Natural killer cell treated with Interleukin-12 subunit alpha and Interleukin-12 subunit beta and Interleukin-15 and Interleukin-18, amount 100 ng/mL, for 72 hours (primary cell): ENCODE measurements at regions not wholly inside any gene's neighbourhood (a gene's known extent, or its start where the extent isn't known, plus 50 kb on each side); places are given as distances from the start of the nearest gene placed in this dataset.

Source experiments
- ATAC-seq, 2 donors: fragments of 150-1000 bp; cut with Tn5 transposase in 1 of 2; sonication (Bioruptor Pico), chemical (Tn5 transposase) in 1 of 2; 2 replicates each; pipeline ENCODE4 v1.10.0; 2021
- DNase-seq: peaks from one replicate; pipeline ENCODE4 v3.0.0; 2022; ENCODE audit warnings: low spot score
- H3K27ac Mint-ChIP-seq, 2 donors: 1 replicate in 1 of 2; 2 replicates in 1 of 2; pipeline ENCODE4 v1.8.0; 2022; ENCODE audit warnings: mixed read lengths in 2 of 2, mild to moderate bottlenecking in 1 of 2, moderate library complexity in 1 of 2
- H3K27me3 Mint-ChIP-seq, 2 donors: 1 replicate in 1 of 2; 2 replicates in 1 of 2; pipeline ENCODE4 v1.8.0; 2022; ENCODE audit warnings: mixed read lengths in 2 of 2
- H3K36me3 Mint-ChIP-seq: one replicate; pipeline ENCODE4 v1.8.0; 2022; ENCODE audit warnings: mixed read lengths
- H3K4me1 Mint-ChIP-seq, 2 donors: 1 replicate in 1 of 2; 2 replicates in 1 of 2; pipeline ENCODE4 v1.8.0; 2022; ENCODE audit warnings: low read depth in 2 of 2, mixed read lengths in 2 of 2, mild to moderate bottlenecking in 1 of 2
- H3K4me3 Mint-ChIP-seq: one replicate; pipeline ENCODE4 v1.8.0; 2022; ENCODE audit warnings: mixed read lengths
- H3K9me3 Mint-ChIP-seq: 2 replicates; pipeline ENCODE4 v1.8.0; 2022; ENCODE audit warnings: mixed read lengths

GRCh38 chr7:11956991-11957390, 125.0 kb upstream of the THSD7A start:
- H3K4me3 Mint-ChIP-seq: no peak overlapping the region

GRCh38 chr7:11957956-11958355, 126.0 kb upstream of the THSD7A start:
- DNase-seq (no peak), ATAC-seq (no peak)
- no peak overlapping the region for H3K4me3 Mint-ChIP-seq
- no peak overlapping the region for H3K27ac Mint-ChIP-seq
- H3K4me1 Mint-ChIP-seq: no peaks in the 10 kb centered on the region
- H3K27me3 Mint-ChIP-seq: no peaks in the 10 kb centered on the region
- H3K9me3 Mint-ChIP-seq: peaks cover 5% of the 10 kb centered on the region
- H3K36me3 Mint-ChIP-seq: no peaks in the 10 kb centered on the region

More at GRCh38 chr7:11956991-11957390, 125.0 kb upstream of the THSD7A start:
- no peak overlapping the region for H3K27ac Mint-ChIP-seq
- no peaks in the 10 kb centered on the region for H3K4me1 Mint-ChIP-seq
- no peaks in the 10 kb centered on the region for H3K36me3 Mint-ChIP-seq
- no peak for DNase-seq
- no peaks in the 10 kb centered on the region for H3K27me3 Mint-ChIP-seq
- ATAC-seq: no peak
- peaks cover 3% of the 10 kb centered on the region for H3K9me3 Mint-ChIP-seq

GRCh38 chr7:11959121-11959520, 127.1 kb upstream of the THSD7A start:
- H3K27ac Mint-ChIP-seq: no peak overlapping the region
- H3K4me3 Mint-ChIP-seq: no peak overlapping the region
- ATAC-seq (no peak), DNase-seq (no peak)
- H3K9me3 Mint-ChIP-seq: peaks cover 7% of the 10 kb centered on the region
- no peaks in the 10 kb centered on the region for H3K27me3 Mint-ChIP-seq
- no peaks in the 10 kb centered on the region for H3K4me1 Mint-ChIP-seq
- H3K36me3 Mint-ChIP-seq: no peaks in the 10 kb centered on the region

GRCh38 chr7:11960621-11961020, 128.6 kb upstream of the THSD7A start:
- Mint-ChIP-seq H3K36me3 (no peaks in the 10 kb centered on the region), H3K4me3 (no peak overlapping the region), H3K27ac (no peak overlapping the region), H3K9me3 (peaks cover 5% of the 10 kb centered on the region), H3K4me1 (no peaks in the 10 kb centered on the region), H3K27me3 (no peaks in the 10 kb centered on the region)
- ATAC-seq (no peak), DNase-seq (no peak)

GRCh38 chr7:11969643-11970042, 137.6 kb upstream of the THSD7A start:
- ATAC-seq (no peak), DNase-seq (no peak)
- no peak overlapping the region for H3K27ac Mint-ChIP-seq
- H3K27me3 Mint-ChIP-seq: no peaks in the 10 kb centered on the region
- peaks cover 7% of the 10 kb centered on the region for H3K36me3 Mint-ChIP-seq
- H3K4me1 Mint-ChIP-seq: no peaks in the 10 kb centered on the region
- H3K4me3 Mint-ChIP-seq: no peak overlapping the region
- peaks cover 23% of the 10 kb centered on the region for H3K9me3 Mint-ChIP-seq

GRCh38 chr7:11970132-11970531, 138.1 kb upstream of the THSD7A start:
- DNase-seq: no peak
- H3K9me3 Mint-ChIP-seq: peaks cover 23% of the 10 kb centered on the region
- H3K4me1 Mint-ChIP-seq: no peaks in the 10 kb centered on the region
- no peak for ATAC-seq
- H3K4me3 Mint-ChIP-seq: no peak overlapping the region
- H3K27ac Mint-ChIP-seq: no peak overlapping the region
- no peaks in the 10 kb centered on the region for H3K27me3 Mint-ChIP-seq
- peaks cover 7% of the 10 kb centered on the region for H3K36me3 Mint-ChIP-seq

- peaks cover 27% of the 10 kb centered on the region for H3K9me3 Mint-ChIP-seq
Observed at GRCh38 chr7:11985376-11985775, 153.4 kb upstream of the THSD7A start.

GRCh38 chr7:11985971-11986370, 154.0 kb upstream of the THSD7A start:
- no peak for DNase-seq
- H3K27ac Mint-ChIP-seq: no peak overlapping the region
- no peaks in the 10 kb centered on the region for H3K4me1 Mint-ChIP-seq
- H3K36me3 Mint-ChIP-seq: no peaks in the 10 kb centered on the region
- no peaks in the 10 kb centered on the region for H3K27me3 Mint-ChIP-seq
- ATAC-seq: no peak
- H3K9me3 Mint-ChIP-seq: peaks cover 27% of the 10 kb centered on the region
- H3K4me3 Mint-ChIP-seq: no peak overlapping the region

More at GRCh38 chr7:11985376-11985775, 153.4 kb upstream of the THSD7A start:
- ATAC-seq: no peak
- no peak for DNase-seq
- H3K4me1 Mint-ChIP-seq: no peaks in the 10 kb centered on the region
- H3K27ac Mint-ChIP-seq: no peak overlapping the region
- no peaks in the 10 kb centered on the region for H3K36me3 Mint-ChIP-seq
- no peaks in the 10 kb centered on the region for H3K27me3 Mint-ChIP-seq
- H3K4me3 Mint-ChIP-seq: no peak overlapping the region

- H3K9me3 Mint-ChIP-seq: peaks cover 20% of the 10 kb centered on the region
- H3K36me3 Mint-ChIP-seq: no peaks in the 10 kb centered on the region
- no peak overlapping the region for H3K4me3 Mint-ChIP-seq
- H3K27ac Mint-ChIP-seq: no peak overlapping the region
- no peaks in the 10 kb centered on the region for H3K27me3 Mint-ChIP-seq
- no peak for ATAC-seq
- DNase-seq: no peak
- H3K4me1 Mint-ChIP-seq: no peaks in the 10 kb centered on the region
Observed at GRCh38 chr7:11988186-11988585, 156.2 kb upstream of the THSD7A start.

- no peak overlapping the region for H3K27ac Mint-ChIP-seq
- ATAC-seq: no peak
- H3K4me1 Mint-ChIP-seq: no peaks in the 10 kb centered on the region
- no peak overlapping the region for H3K4me3 Mint-ChIP-seq
- no peaks in the 10 kb centered on the region for H3K36me3 Mint-ChIP-seq
- no peaks in the 10 kb centered on the region for H3K27me3 Mint-ChIP-seq
- no peak for DNase-seq
- peaks cover 5% of the 10 kb centered on the region for H3K9me3 Mint-ChIP-seq
Observed at GRCh38 chr7:12002428-12002827, 170.4 kb upstream of the THSD7A start.

- Mint-ChIP-seq H3K9me3 (peaks cover 5% of the 10 kb centered on the region), H3K27ac (no peak overlapping the region), H3K36me3 (no peaks in the 10 kb centered on the region), H3K4me1 (no peaks in the 10 kb centered on the region), H3K27me3 (no peaks in the 10 kb centered on the region), H3K4me3 (no peak overlapping the region)
- ATAC-seq (no peak), DNase-seq (no peak)
Observed at GRCh38 chr7:12004581-12004980, 172.6 kb upstream of the THSD7A start.

GRCh38 chr7:12007576-12007975, 175.6 kb upstream of the THSD7A start:
- Mint-ChIP-seq H3K4me3 (no peak overlapping the region), H3K9me3 (peaks cover 5% of the 10 kb centered on the region), H3K27ac (no peak overlapping the region), H3K36me3 (no peaks in the 10 kb centered on the region), H3K27me3 (no peaks in the 10 kb centered on the region), H3K4me1 (no peaks in the 10 kb centered on the region)
- no peak for DNase-seq
- no peak for ATAC-seq

GRCh38 chr7:12013983-12014382, 182.0 kb upstream of the THSD7A start:
- Mint-ChIP-seq H3K36me3 (no peaks in the 10 kb centered on the region), H3K9me3 (no peaks in the 10 kb centered on the region), H3K4me1 (no peaks in the 10 kb centered on the region), H3K4me3 (no peak overlapping the region), H3K27ac (no peak overlapping the region), H3K27me3 (no peaks in the 10 kb centered on the region)
- no peak for ATAC-seq
- DNase-seq: no peak

GRCh38 chr7:12016439-12016838, 184.4 kb upstream of the THSD7A start:
- Mint-ChIP-seq H3K4me1 (no peaks in the 10 kb centered on the region), H3K36me3 (no peaks in the 10 kb centered on the region), H3K4me3 (no peak overlapping the region), H3K9me3 (no peaks in the 10 kb centered on the region), H3K27ac (no peak overlapping the region), H3K27me3 (no peaks in the 10 kb centered on the region)
- DNase-seq: no peak
- ATAC-seq: no peak

- Mint-ChIP-seq H3K27ac (no peak overlapping the region), H3K4me3 (no peak overlapping the region), H3K27me3 (no peaks in the 10 kb centered on the region), H3K4me1 (no peaks in the 10 kb centered on the region), H3K36me3 (no peaks in the 10 kb centered on the region), H3K9me3 (no peaks in the 10 kb centered on the region)
- ATAC-seq: no peak
- no peak for DNase-seq
Observed at GRCh38 chr7:12017046-12017445, 185.0 kb upstream of the THSD7A start.
